HCT116 (cell line): ENCODE measurements at regions not wholly inside any gene's neighbourhood (a gene's known extent, or its start where the extent isn't known, plus 50 kb on each side); places are given as distances from the start of the nearest gene placed in this dataset.

Source experiments
- CTCF ChIP-seq, 3 experiments: fragments of 200-600 bp in 1 of 3; sonication (generic) in 1 of 3; IDR thresholded peaks in 2 of 3; conservative IDR thresholded peaks in 1 of 3; 2 replicates each; pipeline ENCODE4 v1.5.1; 2012 to 2017; ENCODE audit warnings: low read depth in 2 of 3, low read length in 2 of 3, antibody characterized with exemption in 1 of 3, borderline replicate concordance in 1 of 3, control low read depth in 1 of 3, mild to moderate bottlenecking in 1 of 3, mixed read lengths in 1 of 3, mixed run types in 1 of 3, moderate library complexity in 1 of 3; ENCODE audit not compliant: insufficient read depth in 1 of 3
- POLR2A ChIP-seq: IDR thresholded peaks from 2 replicates; pipeline ENCODE4 v1.7.0; 2011; ENCODE audit warnings: borderline replicate concordance; ENCODE audit not compliant: insufficient read depth, insufficient read length; ENCODE audit errors: extremely low read depth
- POLR2AphosphoS5 ChIP-seq: IDR thresholded peaks from 2 replicates; pipeline ENCODE4 v1.6.1; 2011; ENCODE audit warnings: mild to moderate bottlenecking, low read depth, low read length, moderate library complexity
- SP1 ChIP-seq: IDR thresholded peaks from 2 replicates; pipeline ENCODE4 v1.6.1; 2012; ENCODE audit warnings: low read depth

- TF ChIP-seq SP1: no peak
- TF ChIP-seq CTCF (IDR thresholded peaks at IDR 0.05 in 2 of 3, conservative IDR thresholded peaks at IDR 0.05 in 1 of 3; ENCODE audit: borderline replicate concordance in 1 of 3, insufficient read depth in 1 of 3, low read depth in 2 of 3, low read length in 2 of 3): no peak
- no peak for TF ChIP-seq POLR2A
- TF ChIP-seq POLR2AphosphoS5: no peak
These were observed 101.0 kb upstream of the CNTNAP4 start for GRCh38 chr16:76176153-76176552.
